Neutrophil (primary cell): ENCODE measurements at regions not wholly inside any gene's neighbourhood (a gene's known extent, or its start where the extent isn't known, plus 50 kb on each side); places are given as distances from the start of the nearest gene placed in this dataset.

Experiments
- H3K27ac ChIP-seq: fragments of 200-600 bp; sonication (generic); 2 replicates; pipeline ENCODE4 v1.5.1; 2016; ENCODE audit warnings: mild to moderate bottlenecking, moderate library complexity
- H3K27me3 ChIP-seq: fragments of 200-600 bp; sonication (generic); 2 replicates; pipeline ENCODE4 v1.6.0; 2016; ENCODE audit warnings: mild to moderate bottlenecking
- H3K36me3 ChIP-seq: fragments of 200-600 bp; sonication (generic); 2 replicates; pipeline ENCODE4 v1.5.1; 2017
- H3K4me1 ChIP-seq, 2 experiments: fragments of 200-600 bp in 1 of 2; sonication (generic) in 1 of 2; 1 replicate in 1 of 2; 2 replicates in 1 of 2; pipeline versions ENCODE4 v1.5.1 to v1.6.1; 2013 to 2016; ENCODE audit warnings: low read depth in 1 of 2, low read length in 1 of 2, mild to moderate bottlenecking in 1 of 2, moderate library complexity in 1 of 2; ENCODE audit not compliant: control insufficient read depth in 1 of 2, insufficient read depth in 1 of 2
- H3K4me3 ChIP-seq, 2 experiments: fragments of 200-600 bp in 1 of 2; sonication (generic) in 1 of 2; 1 replicate in 1 of 2; 2 replicates in 1 of 2; pipeline ENCODE4 v1.5.1; 2013 to 2016; ENCODE audit warnings: low read depth in 1 of 2, low read length in 1 of 2, mild to moderate bottlenecking in 1 of 2, moderate library complexity in 1 of 2
- H3K9me3 ChIP-seq: fragments of 200-600 bp; sonication (generic); 2 replicates; pipeline ENCODE4 v1.5.1; 2016
- TF ChIP-seq, protein P1 (sequence below): fragments of 200-600 bp; sonication (generic); IDR thresholded peaks from 2 replicates; pipeline ENCODE4 v1.5.1; 2016; ENCODE audit warnings: antibody characterized with exemption

DNA sequence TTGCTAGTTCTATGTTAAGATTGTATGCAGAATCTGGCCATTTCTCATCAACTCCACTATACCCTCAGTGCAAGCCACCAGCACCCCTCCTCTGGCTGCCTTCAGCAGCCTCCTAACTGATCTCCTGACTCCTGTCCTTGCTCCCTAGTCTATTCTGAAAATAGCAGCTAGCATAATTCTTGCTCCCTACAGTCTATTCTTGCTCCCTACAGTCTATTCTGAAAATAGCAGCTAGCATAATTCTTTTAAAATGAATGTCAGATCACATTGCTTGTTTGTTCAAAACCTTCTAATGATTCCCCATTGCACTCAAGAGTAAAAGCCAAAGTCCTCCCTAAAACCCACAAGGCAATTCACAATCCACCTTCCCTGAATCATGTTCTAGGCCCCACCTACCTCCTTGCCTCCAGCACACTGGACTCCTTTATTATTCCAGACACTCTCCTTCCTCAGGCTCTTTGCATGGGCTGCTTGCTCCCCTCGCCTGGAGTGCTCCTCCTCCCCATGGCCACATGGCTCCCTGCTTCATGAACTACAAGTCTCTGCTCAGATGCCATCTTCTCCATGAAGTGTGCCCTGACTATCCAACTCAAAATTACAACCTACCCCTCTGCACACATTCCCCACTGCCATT, 164.2 kb upstream of the TNFAIP3 start:
- Histone ChIP-seq H3K4me1 (peaks cover 19 to 28% of the 10 kb centered on the region in 2 experiments), H3K9me3 (no peaks in the 10 kb centered on the region), H3K27ac (no peak overlapping the region), H3K36me3 (no peaks in the 10 kb centered on the region), H3K4me3 (no peak overlapping the region), H3K27me3 (no peaks in the 10 kb centered on the region)
- TF ChIP-seq, protein P1, sequence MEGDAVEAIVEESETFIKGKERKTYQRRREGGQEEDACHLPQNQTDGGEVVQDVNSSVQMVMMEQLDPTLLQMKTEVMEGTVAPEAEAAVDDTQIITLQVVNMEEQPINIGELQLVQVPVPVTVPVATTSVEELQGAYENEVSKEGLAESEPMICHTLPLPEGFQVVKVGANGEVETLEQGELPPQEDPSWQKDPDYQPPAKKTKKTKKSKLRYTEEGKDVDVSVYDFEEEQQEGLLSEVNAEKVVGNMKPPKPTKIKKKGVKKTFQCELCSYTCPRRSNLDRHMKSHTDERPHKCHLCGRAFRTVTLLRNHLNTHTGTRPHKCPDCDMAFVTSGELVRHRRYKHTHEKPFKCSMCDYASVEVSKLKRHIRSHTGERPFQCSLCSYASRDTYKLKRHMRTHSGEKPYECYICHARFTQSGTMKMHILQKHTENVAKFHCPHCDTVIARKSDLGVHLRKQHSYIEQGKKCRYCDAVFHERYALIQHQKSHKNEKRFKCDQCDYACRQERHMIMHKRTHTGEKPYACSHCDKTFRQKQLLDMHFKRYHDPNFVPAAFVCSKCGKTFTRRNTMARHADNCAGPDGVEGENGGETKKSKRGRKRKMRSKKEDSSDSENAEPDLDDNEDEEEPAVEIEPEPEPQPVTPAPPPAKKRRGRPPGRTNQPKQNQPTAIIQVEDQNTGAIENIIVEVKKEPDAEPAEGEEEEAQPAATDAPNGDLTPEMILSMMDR, result no peak

DNA sequence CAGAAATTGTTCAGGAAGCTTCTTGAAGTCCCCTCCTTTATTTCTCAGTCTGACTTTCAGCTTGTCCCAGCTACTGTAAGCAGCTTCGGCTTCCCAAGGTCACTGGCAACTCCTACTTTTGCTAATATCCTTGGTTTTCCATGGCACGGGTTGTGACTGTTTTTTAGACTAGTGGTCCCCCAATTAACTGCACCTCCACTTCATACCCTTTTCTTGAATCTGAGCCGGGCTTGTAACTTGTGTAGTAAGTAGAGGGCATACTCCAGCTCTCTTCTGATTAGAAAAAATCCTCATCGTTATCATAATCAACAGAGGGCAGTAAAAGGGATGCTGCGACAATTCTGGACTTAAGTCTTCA, 162.3 kb upstream of the TNFAIP3 start:
- Histone ChIP-seq H3K36me3 (no peaks in the 10 kb centered on the region), H3K4me1 (peaks cover 12 to 25% of the 10 kb centered on the region in 2 experiments)
- TF ChIP-seq, protein P1, result no peak

DNA sequence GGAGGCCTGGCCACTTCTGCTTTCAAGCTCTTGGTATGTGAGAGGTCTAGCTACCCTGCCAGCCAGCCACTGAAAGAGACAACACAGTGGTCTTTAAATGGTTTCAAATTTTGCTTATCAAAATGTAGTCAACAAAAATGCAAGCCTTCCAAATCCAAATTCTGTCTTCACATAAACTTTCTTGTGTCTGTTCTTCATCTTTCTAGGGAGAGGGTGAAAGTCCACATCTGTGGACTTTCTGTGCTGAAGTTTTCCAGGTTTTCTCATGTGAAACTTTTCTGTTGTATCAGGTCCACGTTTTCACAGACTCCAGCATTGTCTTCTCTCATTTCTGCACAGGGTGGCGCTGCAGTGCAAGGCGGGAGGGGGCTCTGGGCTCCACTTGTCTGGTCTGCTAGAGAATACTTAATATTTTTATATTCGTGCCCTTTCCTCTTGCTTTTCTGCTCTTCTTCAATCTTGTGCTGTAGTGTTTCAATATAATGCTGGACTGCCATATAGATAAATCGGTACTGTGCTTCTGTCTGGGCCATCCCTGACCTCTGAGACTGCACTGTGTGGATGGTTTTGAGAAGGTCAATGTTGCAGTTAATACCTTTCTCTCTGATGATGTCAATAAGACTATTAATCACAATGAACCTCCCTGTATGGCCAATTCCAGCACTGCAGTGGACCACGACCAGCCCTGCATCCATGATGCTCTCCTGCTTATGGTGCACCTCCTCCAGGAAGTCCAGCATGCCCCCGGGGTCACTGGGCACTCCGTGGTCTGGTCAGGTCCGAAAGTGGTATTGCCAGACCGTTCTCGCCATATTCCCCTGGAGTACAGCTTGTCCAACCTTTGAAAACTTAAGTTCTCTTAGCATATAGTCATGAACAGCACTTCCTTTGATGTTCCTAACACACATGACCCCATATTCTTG, 161.6 kb upstream of the TNFAIP3 start:
- H3K9me3 ChIP-seq, result no peaks in the 10 kb centered on the region
- no peak overlapping the region for H3K27ac ChIP-seq
- TF ChIP-seq, protein P1, result peak; percentile 64
- peaks cover 12 to 25% of the 10 kb centered on the region in 2 experiments for H3K4me1 ChIP-seq
- H3K4me3 ChIP-seq, result no peak overlapping the region
- no peaks in the 10 kb centered on the region for H3K27me3 ChIP-seq
- no peaks in the 10 kb centered on the region for H3K36me3 ChIP-seq

More for the DNA sequence above, 162.3 kb upstream of the TNFAIP3 start:
- H3K27me3 ChIP-seq, result no peaks in the 10 kb centered on the region
- no peaks in the 10 kb centered on the region for H3K9me3 ChIP-seq
- no peak overlapping the region for H3K27ac ChIP-seq
- no peak overlapping the region for H3K4me3 ChIP-seq

DNA sequence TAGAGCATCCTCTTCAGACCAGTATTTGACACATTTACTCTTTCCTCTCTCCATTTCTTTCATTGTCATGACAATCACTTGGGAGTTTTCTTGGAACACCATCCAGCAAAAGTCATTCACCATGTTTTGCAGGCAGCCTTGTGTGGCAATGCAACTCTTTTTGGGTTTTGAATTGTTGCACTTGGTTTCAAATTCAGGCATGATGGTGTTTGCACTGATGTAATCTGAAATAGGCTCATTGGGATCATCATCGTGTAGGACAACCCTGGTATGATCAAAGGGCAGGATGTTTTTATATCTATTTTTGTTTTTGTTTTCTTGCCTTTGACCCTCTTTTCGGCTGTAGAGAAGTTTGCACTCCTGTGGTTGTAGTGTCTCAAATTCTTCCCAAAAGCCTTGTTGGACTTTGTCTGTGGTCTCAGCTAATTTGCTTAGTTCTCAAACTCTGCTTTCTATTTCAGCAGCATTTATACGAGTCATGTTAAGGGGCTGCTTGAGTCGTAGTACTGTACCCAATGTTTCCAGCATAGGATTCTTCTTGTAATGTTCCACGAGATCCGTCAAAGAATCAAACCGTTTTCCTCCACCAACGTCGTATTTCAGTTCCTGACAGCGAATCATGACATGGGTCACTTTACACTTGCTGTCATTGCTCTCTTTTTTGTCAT, 160.8 kb upstream of the TNFAIP3 start:
- H3K9me3 ChIP-seq, result no peaks in the 10 kb centered on the region
- no peak overlapping the region for H3K4me3 ChIP-seq
- TF ChIP-seq, protein P1, result no peak
- no peak overlapping the region for H3K27ac ChIP-seq
- no peaks in the 10 kb centered on the region for H3K27me3 ChIP-seq
- H3K36me3 ChIP-seq, result no peaks in the 10 kb centered on the region
- H3K4me1 ChIP-seq, result peaks cover 12 to 25% of the 10 kb centered on the region in 2 experiments

DNA sequence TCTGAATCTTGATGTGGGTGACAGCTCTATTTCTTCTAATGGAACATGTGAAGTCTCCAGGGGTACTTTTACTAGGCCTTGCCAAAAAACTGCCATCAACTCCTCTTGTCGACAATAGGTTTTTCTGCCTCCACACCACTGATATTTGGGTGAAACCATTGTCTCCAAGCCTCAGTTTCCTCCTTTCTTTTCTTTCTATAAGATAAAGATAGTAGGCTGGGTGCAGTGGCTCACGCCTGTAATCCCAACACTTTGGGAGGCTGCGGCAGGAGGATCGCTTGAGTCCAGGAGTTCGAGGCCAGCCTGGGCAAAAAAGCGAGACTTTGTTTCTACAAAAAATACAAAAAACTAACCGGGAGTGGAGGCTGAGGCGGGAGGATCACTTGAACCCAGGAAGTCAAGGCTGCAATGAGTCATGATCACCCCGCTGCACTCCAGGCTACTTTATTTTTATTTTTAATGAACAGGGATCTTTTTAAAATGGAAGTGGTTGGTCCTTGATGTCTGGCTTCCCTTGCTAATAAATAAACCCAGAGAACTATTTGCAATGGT, 159.9 kb upstream of the TNFAIP3 start:
- H3K4me3 ChIP-seq, result no peak overlapping the region
- H3K9me3 ChIP-seq, result no peaks in the 10 kb centered on the region
- no peak overlapping the region for H3K27ac ChIP-seq
- H3K4me1 ChIP-seq, result peaks cover 12 to 25% of the 10 kb centered on the region in 2 experiments
- TF ChIP-seq, protein P1, result no peak
- H3K27me3 ChIP-seq, result no peaks in the 10 kb centered on the region
- H3K36me3 ChIP-seq, result no peaks in the 10 kb centered on the region
